KMS-11 (cell line): ENCODE measurements at regions not wholly inside any gene's neighbourhood (a gene's known extent, or its start where the extent isn't known, plus 50 kb on each side); places are given as distances from the start of the nearest gene placed in this dataset.

Experiments
- H2AFZ ChIP-seq: fragments of 200-600 bp; sonication (generic); 2 replicates; pipeline ENCODE4 v1.6.1; 2016; ENCODE audit warnings: antibody characterized with exemption, mixed run types, low read depth
- H3K27ac ChIP-seq: fragments of 200-600 bp; sonication (generic); 2 replicates; pipeline ENCODE4 v1.6.1; 2016; ENCODE audit warnings: mild to moderate bottlenecking, mixed run types
- H3K27me3 ChIP-seq: fragments of 200-600 bp; sonication (generic); 2 replicates; pipeline ENCODE4 v1.6.1; 2017; ENCODE audit warnings: mild to moderate bottlenecking, low read depth, mixed run types, moderate library complexity; ENCODE audit not compliant: insufficient read depth
- H3K36me3 ChIP-seq: fragments of 200-600 bp; sonication (generic); 2 replicates; pipeline ENCODE4 v1.6.1; 2017; ENCODE audit warnings: mild to moderate bottlenecking, mixed run types; ENCODE audit not compliant: insufficient read depth
- H3K4me1 ChIP-seq: fragments of 200-600 bp; sonication (generic); 2 replicates; pipeline ENCODE4 v1.6.1; 2016; ENCODE audit warnings: mild to moderate bottlenecking, low read depth, mixed run types; ENCODE audit not compliant: poor library complexity, severe bottlenecking
- H3K4me2 ChIP-seq: fragments of 200-600 bp; sonication (generic); 2 replicates; pipeline ENCODE4 v1.7.0; 2016; ENCODE audit warnings: mild to moderate bottlenecking, mixed run types
- H3K4me3 ChIP-seq: fragments of 200-600 bp; sonication (generic); IDR thresholded peaks from 2 replicates; pipeline ENCODE4 v1.6.1; 2017; ENCODE audit warnings: low read depth, low read length, mixed read lengths; ENCODE audit not compliant: insufficient read depth
- H3K79me2 ChIP-seq: fragments of 200-600 bp; sonication (generic); 2 replicates; pipeline ENCODE4 v1.6.1; 2016; ENCODE audit warnings: low read depth, mixed run types; ENCODE audit not compliant: insufficient read depth
- H3K9ac ChIP-seq: fragments of 200-600 bp; sonication (generic); 2 replicates; pipeline ENCODE4 v1.6.1; 2016; ENCODE audit warnings: mild to moderate bottlenecking, mixed run types
- H4K20me1 ChIP-seq: fragments of 200-600 bp; sonication (generic); 2 replicates; pipeline ENCODE4 v1.6.1; 2016; ENCODE audit warnings: mild to moderate bottlenecking, mixed run types; ENCODE audit not compliant: insufficient read depth
- TF ChIP-seq, protein P1 (sequence below): fragments of 200-600 bp; sonication (generic); conservative IDR thresholded peaks from 2 replicates; pipeline ENCODE4 v1.6.1; 2017; ENCODE audit warnings: low read depth, mild to moderate bottlenecking, antibody characterized with exemption, low read length, moderate library complexity, mixed read lengths

DNA sequence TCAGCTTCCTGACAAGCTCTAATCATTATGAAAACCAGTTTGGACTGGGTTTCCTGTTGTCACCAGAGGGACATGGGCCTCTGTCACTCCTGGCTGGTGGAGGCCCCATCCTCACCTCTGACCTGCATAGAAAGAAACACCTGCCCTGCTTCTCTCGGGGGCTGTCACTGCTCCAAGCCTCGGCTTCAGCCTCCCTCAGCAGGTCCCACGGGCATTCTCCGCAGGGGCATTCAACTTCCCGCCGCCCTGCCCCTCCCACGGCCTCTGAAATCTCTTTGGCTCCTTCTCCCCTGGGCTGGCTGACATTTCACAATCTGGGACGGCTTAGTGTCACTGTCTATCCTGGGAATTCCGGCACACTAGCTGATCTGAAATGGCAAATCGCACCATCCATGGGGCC is 257.9 kb downstream of the CTTN start:
- H3K27ac ChIP-seq: no peak overlapping the region
- H4K20me1 ChIP-seq: no peaks in the 10 kb centered on the region
- no peaks in the 10 kb centered on the region for H3K36me3 ChIP-seq
- H2AFZ ChIP-seq: no peak overlapping the region
- TF ChIP-seq, protein P1, sequence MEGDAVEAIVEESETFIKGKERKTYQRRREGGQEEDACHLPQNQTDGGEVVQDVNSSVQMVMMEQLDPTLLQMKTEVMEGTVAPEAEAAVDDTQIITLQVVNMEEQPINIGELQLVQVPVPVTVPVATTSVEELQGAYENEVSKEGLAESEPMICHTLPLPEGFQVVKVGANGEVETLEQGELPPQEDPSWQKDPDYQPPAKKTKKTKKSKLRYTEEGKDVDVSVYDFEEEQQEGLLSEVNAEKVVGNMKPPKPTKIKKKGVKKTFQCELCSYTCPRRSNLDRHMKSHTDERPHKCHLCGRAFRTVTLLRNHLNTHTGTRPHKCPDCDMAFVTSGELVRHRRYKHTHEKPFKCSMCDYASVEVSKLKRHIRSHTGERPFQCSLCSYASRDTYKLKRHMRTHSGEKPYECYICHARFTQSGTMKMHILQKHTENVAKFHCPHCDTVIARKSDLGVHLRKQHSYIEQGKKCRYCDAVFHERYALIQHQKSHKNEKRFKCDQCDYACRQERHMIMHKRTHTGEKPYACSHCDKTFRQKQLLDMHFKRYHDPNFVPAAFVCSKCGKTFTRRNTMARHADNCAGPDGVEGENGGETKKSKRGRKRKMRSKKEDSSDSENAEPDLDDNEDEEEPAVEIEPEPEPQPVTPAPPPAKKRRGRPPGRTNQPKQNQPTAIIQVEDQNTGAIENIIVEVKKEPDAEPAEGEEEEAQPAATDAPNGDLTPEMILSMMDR: no peak
- H3K4me2 ChIP-seq: no peak overlapping the region
- no peaks in the 10 kb centered on the region for H3K27me3 ChIP-seq
- no peak overlapping the region for H3K9ac ChIP-seq
- H3K4me3 ChIP-seq: no peak overlapping the region
- no peaks in the 10 kb centered on the region for H3K79me2 ChIP-seq
- peaks cover 24% of the 10 kb centered on the region for H3K4me1 ChIP-seq

DNA sequence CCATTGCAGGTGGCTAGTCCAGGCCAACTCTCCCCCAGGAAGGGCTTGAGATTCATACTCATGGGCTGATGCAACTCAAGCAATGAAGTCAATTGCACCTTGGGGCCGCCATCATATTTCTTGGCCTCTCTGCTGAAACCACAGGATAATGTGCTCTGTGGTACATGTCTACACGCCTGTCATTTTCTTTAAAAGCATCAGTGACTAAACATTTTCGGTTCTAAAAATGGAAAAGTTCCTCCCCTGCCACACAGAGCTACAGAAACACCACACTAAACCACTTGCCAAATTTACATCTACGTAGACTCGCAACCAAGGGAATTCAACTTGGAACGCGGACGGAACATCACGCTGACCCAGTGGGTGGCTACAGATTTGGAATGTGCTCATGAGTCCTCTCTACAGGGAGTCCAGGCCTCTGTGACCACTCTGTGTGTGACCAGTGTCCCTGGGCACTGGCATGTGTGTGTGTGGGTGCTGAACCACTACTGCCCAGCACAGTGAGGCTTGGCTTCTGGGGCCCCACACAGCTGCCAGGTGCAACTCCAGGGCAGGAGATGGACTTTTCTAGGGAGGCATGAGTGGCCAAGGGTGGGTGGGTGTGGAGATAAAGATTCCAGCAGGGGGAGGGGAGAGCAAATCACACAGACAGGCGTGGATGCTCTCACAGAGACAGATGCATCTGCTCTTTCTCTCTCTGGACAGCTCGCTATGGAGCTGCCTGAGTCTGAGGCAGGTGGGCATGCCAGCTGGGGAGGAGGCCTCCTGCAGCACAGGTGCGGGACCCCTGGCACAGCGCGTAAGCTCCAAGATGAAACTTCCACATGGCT is 261.9 kb downstream of the CTTN start:
- Histone ChIP-seq H4K20me1 (no peaks in the 10 kb centered on the region), H2AFZ (peak overlapping the region; percentile 53; the same call in 1 of the 2 replicates), H3K4me2 (peak overlapping the region; percentile 47), H3K79me2 (no peaks in the 10 kb centered on the region), H3K9ac (peak overlapping the region; percentile 68; the same call in 1 of the 2 replicates), H3K4me1 (peaks cover 34% of the 10 kb centered on the region), H3K36me3 (no peaks in the 10 kb centered on the region), H3K4me3 (no peak overlapping the region), H3K27ac (peak overlapping the region; percentile 94), H3K27me3 (no peaks in the 10 kb centered on the region)
- TF ChIP-seq, protein P1: no peak

DNA sequence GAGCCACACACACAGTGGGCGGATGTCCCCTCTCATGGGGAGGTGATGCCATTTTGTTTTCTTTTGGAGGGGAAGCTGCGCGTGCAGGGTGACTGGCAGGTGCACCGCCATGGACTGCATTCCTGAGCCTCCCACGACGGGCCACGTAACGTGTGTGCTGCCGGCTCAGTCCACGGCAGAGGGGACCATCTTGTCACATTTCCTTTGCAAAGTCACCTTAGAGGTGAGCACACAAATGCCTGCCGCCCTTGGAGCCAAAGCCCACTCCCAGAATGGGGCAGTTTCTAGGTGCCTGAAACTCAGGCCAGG is 262.5 kb downstream of the CTTN start:
- no peak overlapping the region for H3K4me3 ChIP-seq
- H2AFZ ChIP-seq: peak overlapping the region; percentile 53; the same call in 1 of the 2 replicates
- peak overlapping the region; percentile 47 for H3K4me2 ChIP-seq
- peaks cover 34% of the 10 kb centered on the region for H3K4me1 ChIP-seq
- H3K27ac ChIP-seq: peak overlapping the region; percentile 94
- H4K20me1 ChIP-seq: no peaks in the 10 kb centered on the region
- no peaks in the 10 kb centered on the region for H3K79me2 ChIP-seq
- peak overlapping the region; percentile 68; the same call in 1 of the 2 replicates for H3K9ac ChIP-seq
- H3K36me3 ChIP-seq: no peaks in the 10 kb centered on the region
- TF ChIP-seq, protein P1: no peak
- H3K27me3 ChIP-seq: no peaks in the 10 kb centered on the region

DNA sequence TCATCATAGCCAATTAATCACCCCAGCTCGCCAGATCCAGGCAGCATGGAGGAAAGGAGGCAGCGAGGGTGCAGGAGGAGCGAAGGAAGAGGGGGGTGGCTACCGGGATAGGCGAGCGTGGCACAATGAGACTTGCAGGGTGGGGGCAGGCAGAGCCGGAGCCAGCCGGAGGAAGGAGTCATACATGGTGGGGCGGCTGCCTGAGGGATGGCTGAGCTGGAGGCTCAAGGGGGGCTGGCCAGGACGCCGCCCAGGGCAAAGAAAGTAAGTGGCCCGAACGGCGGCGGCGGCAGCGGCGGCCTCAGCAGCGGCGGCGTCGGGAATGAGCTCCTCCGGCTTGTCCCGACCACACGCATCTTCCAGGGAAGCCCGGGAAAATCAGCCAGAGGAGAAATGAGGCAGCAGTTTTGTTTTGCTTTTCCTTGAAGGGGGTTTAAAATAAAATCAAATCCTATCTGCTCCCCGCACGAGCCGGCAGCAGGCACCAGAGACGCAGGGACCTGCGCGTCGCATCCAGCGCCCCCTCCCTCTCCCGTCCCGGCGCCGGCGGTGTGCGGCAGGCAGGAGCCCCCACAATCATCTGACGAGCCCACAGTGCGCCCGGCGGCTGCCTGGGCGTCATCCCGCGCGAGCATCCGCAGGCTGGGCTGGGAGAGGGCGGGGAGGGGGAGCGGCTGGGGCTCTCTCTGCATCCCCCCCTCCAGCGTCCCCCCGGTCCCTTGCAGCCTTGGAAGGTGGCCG is 263.6 kb downstream of the CTTN start:
- Histone ChIP-seq H3K36me3 (no peaks in the 10 kb centered on the region), H3K27ac (no peak overlapping the region; the same call in 1 of the 2 replicates), H3K27me3 (no peaks in the 10 kb centered on the region), H3K4me3 (no peak overlapping the region), H3K9ac (no peak overlapping the region), H2AFZ (no peak overlapping the region), H3K4me2 (peak overlapping the region; percentile 47; the same call in 1 of the 2 replicates), H4K20me1 (no peaks in the 10 kb centered on the region), H3K4me1 (peaks cover 34% of the 10 kb centered on the region), H3K79me2 (no peaks in the 10 kb centered on the region)
- TF ChIP-seq, protein P1: no peak
